ENCODE measurements at regions not wholly inside any gene's neighbourhood (a gene's known extent, or its start where the extent isn't known, plus 50 kb on each side); places are given as distances from the start of the nearest gene placed in this dataset.

GRCh38 chr5:135704616-135705015 lies 125.8 kb upstream of the CXCL14 start:
- POLR2A ChIA-PET = no interaction called here

GRCh38 chr5:135703016-135703550 lies 124.3 kb upstream of the CXCL14 start:
- CTCF ChIA-PET = no interaction called here

More at GRCh38 chr5:135704616-135705015, 125.8 kb upstream of the CXCL14 start:
- DNase-seq (ENCODE audit: extremely low spot score) = no peak
- CTCF ChIA-PET = interaction anchor here (0.6 to 1.3 kb wide), 3 partner anchors 9 to 35 kb away, joined by 3 to 4 read pairs (median 3); no protein-coding TSS in a partner anchor
- TF ChIP-seq PKNOX1 (IDR thresholded peaks at IDR 0.05) = no peak
- TF ChIP-seq ZNF384 (IDR thresholded peaks at IDR 0.05) = no peak
- TF ChIP-seq FOXK2 (IDR thresholded peaks at IDR 0.05) = no peak
- TF ChIP-seq FOXM1 (IDR thresholded peaks at IDR 0.05; ENCODE audit: borderline replicate concordance) = no peak
- TF ChIP-seq NFRKB (IDR thresholded peaks at IDR 0.05) = no peak
- no peak for TF ChIP-seq L3MBTL2 (conservative IDR thresholded peaks at IDR 0.05)
- no peak for TF ChIP-seq SP1 (IDR thresholded peaks at IDR 0.05)
- TF ChIP-seq LEF1 (IDR thresholded peaks at IDR 0.05; ENCODE audit: borderline replicate concordance) = no peak
- TF ChIP-seq SUZ12 (IDR thresholded peaks at IDR 0.05) = no peak
- no peak for TF ChIP-seq FOXA1 (IDR thresholded peaks at IDR 0.05)
- TF ChIP-seq BHLHE40 (IDR thresholded peaks at IDR 0.05; ENCODE audit: borderline replicate concordance) = no peak
- no peak for TF ChIP-seq ELF4 (IDR thresholded peaks at IDR 0.05)
- no peak for TF ChIP-seq CTBP1 (IDR thresholded peaks at IDR 0.05; ENCODE audit: borderline replicate concordance)
- no peak for TF ChIP-seq ARNT (IDR thresholded peaks at IDR 0.05)

GRCh38 chr5:135702191-135702590 lies 123.4 kb upstream of the CXCL14 start:
- POLR2A ChIA-PET = no interaction called here
- TF ChIP-seq BHLHE40 (IDR thresholded peaks at IDR 0.05; ENCODE audit: borderline replicate concordance) (no peak), FOXA1 (IDR thresholded peaks at IDR 0.05) (no peak), L3MBTL2 (conservative IDR thresholded peaks at IDR 0.05) (no peak), NFRKB (IDR thresholded peaks at IDR 0.05) (no peak), LEF1 (IDR thresholded peaks at IDR 0.05; ENCODE audit: borderline replicate concordance) (no peak), ZNF384 (IDR thresholded peaks at IDR 0.05) (no peak), SP1 (IDR thresholded peaks at IDR 0.05) (no peak), CTBP1 (IDR thresholded peaks at IDR 0.05; ENCODE audit: borderline replicate concordance) (no peak), PKNOX1 (IDR thresholded peaks at IDR 0.05) (no peak), ELF4 (IDR thresholded peaks at IDR 0.05) (no peak), FOXM1 (IDR thresholded peaks at IDR 0.05; ENCODE audit: borderline replicate concordance) (no peak), SUZ12 (IDR thresholded peaks at IDR 0.05) (no peak), ARNT (IDR thresholded peaks at IDR 0.05) (no peak)
- DNase-seq (ENCODE audit: extremely low spot score) = no peak
- CTCF ChIA-PET = no interaction called here

More at GRCh38 chr5:135703016-135703550, 124.3 kb upstream of the CXCL14 start:
- DNase-seq (ENCODE audit: extremely low spot score) = no peak
- POLR2A ChIA-PET = no interaction called here
- no peak for TF ChIP-seq BHLHE40 (IDR thresholded peaks at IDR 0.05; ENCODE audit: borderline replicate concordance)

GRCh38 chr5:135700731-135701130 lies 121.9 kb upstream of the CXCL14 start:
- TF ChIP-seq ARNT (IDR thresholded peaks at IDR 0.05) (no peak), TARDBP (IDR thresholded peaks at IDR 0.05) (no peak), CTBP1 (IDR thresholded peaks at IDR 0.05; ENCODE audit: borderline replicate concordance) (no peak)
- ChIA-PET POLR2A (no interaction called here), CTCF (no interaction called here)
- DNase-seq (ENCODE audit: extremely low spot score) = no peak

- ChIA-PET CTCF (interaction anchor here (0.9 kb wide), 1 partner anchor 133 kb away, joined by 4 read pairs; no protein-coding TSS in a partner anchor), POLR2A (no interaction called here)
- TF ChIP-seq CTBP1 (IDR thresholded peaks at IDR 0.05; ENCODE audit: borderline replicate concordance) (no peak), LEF1 (IDR thresholded peaks at IDR 0.05; ENCODE audit: borderline replicate concordance) (no peak), NFRKB (IDR thresholded peaks at IDR 0.05) (no peak), HDGF (IDR thresholded peaks at IDR 0.05; ENCODE audit: borderline replicate concordance) (no peak), ZNF384 (IDR thresholded peaks at IDR 0.05) (no peak), L3MBTL2 (conservative IDR thresholded peaks at IDR 0.05) (no peak), SP1 (IDR thresholded peaks at IDR 0.05) (no peak), FOXA1 (IDR thresholded peaks at IDR 0.05) (no peak), ELF4 (IDR thresholded peaks at IDR 0.05) (no peak)
- no peak for DNase-seq (ENCODE audit: extremely low spot score)
Measured at GRCh38 chr5:135697959-135698345, 119.2 kb upstream of the CXCL14 start.

- TF ChIP-seq NFRKB (IDR thresholded peaks at IDR 0.05) = no peak
- no peak for TF ChIP-seq FOXK2 (IDR thresholded peaks at IDR 0.05)
- TF ChIP-seq BHLHE40 (IDR thresholded peaks at IDR 0.05; ENCODE audit: borderline replicate concordance) = no peak
- no peak for TF ChIP-seq CTBP1 (IDR thresholded peaks at IDR 0.05; ENCODE audit: borderline replicate concordance)
- POLR2A ChIA-PET = no interaction called here
- no peak for DNase-seq (ENCODE audit: extremely low spot score)
- CTCF ChIA-PET = interaction anchor here (0.6 to 0.9 kb wide), 2 partner anchors 133 to 664 kb away, joined by 3 to 4 read pairs; no protein-coding TSS in a partner anchor
Measured at GRCh38 chr5:135697251-135697958, 118.6 kb upstream of the CXCL14 start.

- POLR2A ChIA-PET = no interaction called here
- CTCF ChIA-PET = interaction anchor here (0.6 kb wide), 1 partner anchor 663 kb away, joined by 3 read pairs; no protein-coding TSS in a partner anchor
- no peak for DNase-seq (ENCODE audit: extremely low spot score)
- TF ChIP-seq BHLHE40 (IDR thresholded peaks at IDR 0.05; ENCODE audit: borderline replicate concordance) = no peak
- no peak for TF ChIP-seq CTBP1 (IDR thresholded peaks at IDR 0.05; ENCODE audit: borderline replicate concordance)
- TF ChIP-seq FOXA1 (IDR thresholded peaks at IDR 0.05) = no peak
- TF ChIP-seq ELF4 (IDR thresholded peaks at IDR 0.05) = no peak
- TF ChIP-seq L3MBTL2 (conservative IDR thresholded peaks at IDR 0.05) = no peak
- TF ChIP-seq FOXK2 (IDR thresholded peaks at IDR 0.05) = no peak
- TF ChIP-seq SP1 (IDR thresholded peaks at IDR 0.05) = no peak
- TF ChIP-seq LEF1 (IDR thresholded peaks at IDR 0.05; ENCODE audit: borderline replicate concordance) = no peak
- no peak for TF ChIP-seq HDGF (IDR thresholded peaks at IDR 0.05; ENCODE audit: borderline replicate concordance)
- TF ChIP-seq TARDBP (IDR thresholded peaks at IDR 0.05) = no peak
- no peak for TF ChIP-seq SUZ12 (IDR thresholded peaks at IDR 0.05)
- TF ChIP-seq PKNOX1 (IDR thresholded peaks at IDR 0.05) = no peak
- TF ChIP-seq FOXM1 (IDR thresholded peaks at IDR 0.05; ENCODE audit: borderline replicate concordance) = no peak
Measured at GRCh38 chr5:135696317-135696716, 117.5 kb upstream of the CXCL14 start.

Data from HEK293T (cell line).